ENCODE measurements at regions not wholly inside any gene's neighbourhood (a gene's known extent, or its start where the extent isn't known, plus 50 kb on each side); places are given as distances from the start of the nearest gene placed in this dataset.

DNA sequence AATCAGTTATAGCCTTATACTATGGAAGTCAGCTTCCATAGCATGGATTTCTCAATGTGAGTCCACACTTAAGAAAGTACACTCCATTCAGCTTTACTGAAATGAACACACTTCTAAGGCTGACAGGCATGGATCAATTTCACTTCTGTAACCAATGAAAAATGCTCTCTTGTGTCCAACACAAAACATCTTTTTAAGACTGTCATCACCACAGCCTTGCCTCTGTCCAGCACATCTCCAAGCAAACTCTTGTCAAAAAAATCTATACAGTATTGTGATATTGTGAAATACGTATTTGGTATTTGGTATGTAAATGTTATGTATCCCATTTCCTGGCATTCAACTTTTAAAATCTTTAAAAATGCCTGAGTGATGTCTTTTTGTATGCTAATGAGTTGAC, 208.7 kb downstream of the RAP2B start:
- no peak for FAIRE-seq
- H3K36me3 ChIP-seq (ENCODE audit: control insufficient read depth in 2 of 2, extremely low read depth in 1 of 2, insufficient read depth in 2 of 2, low read length in 2 of 2): no peaks in the 10 kb centered on the region
- TF ChIP-seq, protein P1, sequence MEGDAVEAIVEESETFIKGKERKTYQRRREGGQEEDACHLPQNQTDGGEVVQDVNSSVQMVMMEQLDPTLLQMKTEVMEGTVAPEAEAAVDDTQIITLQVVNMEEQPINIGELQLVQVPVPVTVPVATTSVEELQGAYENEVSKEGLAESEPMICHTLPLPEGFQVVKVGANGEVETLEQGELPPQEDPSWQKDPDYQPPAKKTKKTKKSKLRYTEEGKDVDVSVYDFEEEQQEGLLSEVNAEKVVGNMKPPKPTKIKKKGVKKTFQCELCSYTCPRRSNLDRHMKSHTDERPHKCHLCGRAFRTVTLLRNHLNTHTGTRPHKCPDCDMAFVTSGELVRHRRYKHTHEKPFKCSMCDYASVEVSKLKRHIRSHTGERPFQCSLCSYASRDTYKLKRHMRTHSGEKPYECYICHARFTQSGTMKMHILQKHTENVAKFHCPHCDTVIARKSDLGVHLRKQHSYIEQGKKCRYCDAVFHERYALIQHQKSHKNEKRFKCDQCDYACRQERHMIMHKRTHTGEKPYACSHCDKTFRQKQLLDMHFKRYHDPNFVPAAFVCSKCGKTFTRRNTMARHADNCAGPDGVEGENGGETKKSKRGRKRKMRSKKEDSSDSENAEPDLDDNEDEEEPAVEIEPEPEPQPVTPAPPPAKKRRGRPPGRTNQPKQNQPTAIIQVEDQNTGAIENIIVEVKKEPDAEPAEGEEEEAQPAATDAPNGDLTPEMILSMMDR (optimal IDR thresholded peaks at IDR 0.05 in 1 of 3, IDR thresholded peaks at IDR 0.05 in 1 of 3, conservative IDR thresholded peaks at IDR 0.05 in 1 of 3; ENCODE audit: extremely low read depth in 1 of 3, insufficient read depth in 2 of 3, low read length in 3 of 3): no peak
- no peak for TF ChIP-seq EZH2 (IDR thresholded peaks at IDR 0.05; ENCODE audit: low read length)

DNA sequence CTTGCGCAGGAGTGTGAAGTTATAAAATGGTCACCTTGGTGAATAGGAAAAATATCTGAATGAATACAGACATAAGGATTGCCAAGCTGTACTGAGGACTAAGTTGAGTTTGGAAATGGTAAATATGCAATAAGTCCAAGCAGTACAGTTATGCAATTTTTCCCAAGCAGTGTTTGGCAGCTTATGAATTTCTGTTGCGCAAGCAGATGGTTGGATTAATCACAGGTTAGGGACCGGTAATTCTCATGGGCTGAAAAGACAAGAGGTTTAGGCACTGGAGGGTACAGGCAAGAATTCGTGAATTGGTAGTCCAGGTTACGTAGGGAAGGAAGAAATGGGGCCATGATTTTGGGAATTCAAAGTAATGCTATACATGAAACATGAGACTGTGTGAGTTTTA, 210.3 kb downstream of the RAP2B start:
- Histone ChIP-seq H3K9me3 (ENCODE audit: control insufficient read depth, low read depth, low read length) (no peaks in the 10 kb centered on the region), H3K27me3 (ENCODE audit: control insufficient read depth, extremely low read depth, insufficient read depth, low read length) (no peaks in the 10 kb centered on the region), H3K4me1 (ENCODE audit: control insufficient read depth, extremely low read depth, insufficient read depth, low read length) (no peaks in the 10 kb centered on the region), H3K4me3 (ENCODE audit: control insufficient read depth in 2 of 3, extremely low read depth in 1 of 3, insufficient read depth in 2 of 3, low read depth in 1 of 3, low read length in 3 of 3) (no peak overlapping the region), H3K9ac (ENCODE audit: control insufficient read depth, extremely low read depth, insufficient read depth, low read length) (no peak overlapping the region), H3K9me1 (ENCODE audit: control insufficient read depth, extremely low read depth, insufficient read depth, low read length) (no peaks in the 10 kb centered on the region), H2AFZ (ENCODE audit: control insufficient read depth, low read length) (no peak overlapping the region), H3K27ac (ENCODE audit: control insufficient read depth, insufficient read depth, low read length) (no peak overlapping the region), H3K4me2 (ENCODE audit: control insufficient read depth, extremely low read depth, insufficient read depth, low read depth, low read length) (no peak overlapping the region), H3K36me3 (ENCODE audit: control insufficient read depth in 2 of 2, extremely low read depth in 1 of 2, insufficient read depth in 2 of 2, low read length in 2 of 2) (no peaks in the 10 kb centered on the region), H3K79me2 (ENCODE audit: control insufficient read depth, insufficient read depth, low read length) (no peaks in the 10 kb centered on the region), H4K20me1 (ENCODE audit: control insufficient read depth, extremely low read depth, insufficient read depth, low read length) (no peaks in the 10 kb centered on the region)
- FAIRE-seq (peak; percentile 63), DNase-seq (ENCODE audit: low read depth, low spot score) (no peak)
- TF ChIP-seq, protein P1 (optimal IDR thresholded peaks at IDR 0.05 in 1 of 3, IDR thresholded peaks at IDR 0.05 in 1 of 3, conservative IDR thresholded peaks at IDR 0.05 in 1 of 3; ENCODE audit: extremely low read depth in 1 of 3, insufficient read depth in 2 of 3, low read length in 3 of 3): no peak
- no peak for TF ChIP-seq EZH2 (IDR thresholded peaks at IDR 0.05; ENCODE audit: low read length)
- dilution Hi-C loops (cut with MboI; ENCODE audit: extremely low pct_ligation_motif_present, low sequenced_read_pairs): no loop called here

More for the DNA sequence above, 208.7 kb downstream of the RAP2B start:
- H3K9me3 ChIP-seq (ENCODE audit: control insufficient read depth, low read depth, low read length): no peaks in the 10 kb centered on the region
- H2AFZ ChIP-seq (ENCODE audit: control insufficient read depth, low read length): no peak overlapping the region
- no peak for DNase-seq (ENCODE audit: low read depth, low spot score)
- no peaks in the 10 kb centered on the region for H3K79me2 ChIP-seq (ENCODE audit: control insufficient read depth, insufficient read depth, low read length)
- H4K20me1 ChIP-seq (ENCODE audit: control insufficient read depth, extremely low read depth, insufficient read depth, low read length): no peaks in the 10 kb centered on the region
- H3K4me3 ChIP-seq (ENCODE audit: control insufficient read depth in 2 of 3, extremely low read depth in 1 of 3, insufficient read depth in 2 of 3, low read depth in 1 of 3, low read length in 3 of 3): no peak overlapping the region
- H3K4me1 ChIP-seq (ENCODE audit: control insufficient read depth, extremely low read depth, insufficient read depth, low read length): no peaks in the 10 kb centered on the region
- no peak overlapping the region for H3K27ac ChIP-seq (ENCODE audit: control insufficient read depth, insufficient read depth, low read length)
- no peak overlapping the region for H3K9ac ChIP-seq (ENCODE audit: control insufficient read depth, extremely low read depth, insufficient read depth, low read length)
- H3K27me3 ChIP-seq (ENCODE audit: control insufficient read depth, extremely low read depth, insufficient read depth, low read length): no peaks in the 10 kb centered on the region
- dilution Hi-C loops (cut with MboI; ENCODE audit: extremely low pct_ligation_motif_present, low sequenced_read_pairs): no loop called here
- H3K9me1 ChIP-seq (ENCODE audit: control insufficient read depth, extremely low read depth, insufficient read depth, low read length): no peaks in the 10 kb centered on the region
- H3K4me2 ChIP-seq (ENCODE audit: control insufficient read depth, extremely low read depth, insufficient read depth, low read depth, low read length): no peak overlapping the region
